BLaER1 treated with 17β-estradiol and CSF1 and Interleukin-3, amounts not matched to agents 10 nM and 100 nM (cell line): ENCODE measurements at regions not wholly inside any gene's neighbourhood (a gene's known extent, or its start where the extent isn't known, plus 50 kb on each side); places are given as distances from the start of the nearest gene placed in this dataset.
"Not testable (repeated sequence)": the region's sequence is repeated elsewhere in the genome, so short reads cannot be mapped to it uniquely, and the experiment has no call there.

Experiments
- H3K27ac ChIP-seq, 11 experiments: shearing (Covaris generic); formaldehyde crosslinking; 2 replicates each; pipeline ENCODE4 v1.8.1; 2022
- H3K27me3 ChIP-seq, 11 experiments: shearing (Covaris generic); formaldehyde crosslinking; 2 replicates each; pipeline ENCODE4 v1.8.1; 2022
- H3K36me3 ChIP-seq, 11 experiments: shearing (Covaris generic); formaldehyde crosslinking; 2 replicates each; pipeline ENCODE4 v1.8.1; 2022
- H3K4me1 ChIP-seq, 10 experiments: shearing (Covaris generic); formaldehyde crosslinking; 2 replicates each; pipeline ENCODE4 v1.8.1; 2022
- H3K4me2 ChIP-seq, 11 experiments: shearing (Covaris generic); formaldehyde crosslinking; 2 replicates each; pipeline ENCODE4 v1.8.1; 2022
- H3K4me3 ChIP-seq, 10 experiments: shearing (Covaris generic); formaldehyde crosslinking; 2 replicates each; pipeline ENCODE4 v1.8.1; 2022
- H3K9ac ChIP-seq, 11 experiments: shearing (Covaris generic); formaldehyde crosslinking; 2 replicates each; pipeline ENCODE4 v1.8.1; 2022
- H3K9me3 ChIP-seq, 11 experiments: shearing (Covaris generic); formaldehyde crosslinking; replicated peaks in 1 of 11; 2 replicates each; pipeline ENCODE4 v1.8.1; 2022
- H4K20me1 ChIP-seq, 11 experiments: shearing (Covaris generic); formaldehyde crosslinking; 2 replicates each; pipeline ENCODE4 v1.8.1; 2022
- Cebpa-rat ChIP-seq, 11 experiments: shearing (Covaris generic); IDR thresholded peaks; 2 replicates each; pipeline ENCODE4 v1.8.1; 2022

DNA sequence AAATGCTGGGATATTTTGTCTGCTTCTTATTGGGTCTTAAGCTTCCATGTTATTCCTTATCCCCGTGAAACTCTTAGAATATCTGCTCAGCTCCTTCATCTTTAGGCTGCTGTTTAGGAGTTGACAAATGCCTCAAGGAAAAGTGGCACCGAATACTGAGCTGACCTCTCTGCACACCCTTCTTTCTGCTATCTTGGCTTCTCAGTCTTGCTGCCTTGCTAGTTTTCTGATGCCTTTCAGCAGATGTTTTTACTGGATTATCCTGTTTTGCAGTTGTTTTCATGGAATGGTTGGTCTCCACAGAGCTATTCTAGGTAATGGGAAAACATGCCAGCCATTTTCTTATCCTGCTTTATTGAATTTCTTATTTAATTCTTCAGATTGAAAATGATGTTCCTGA is 86.3 kb downstream of the GYPE start:
- H4K20me1 ChIP-seq = no peaks in the 10 kb centered on the region
- TF ChIP-seq Cebpa-rat (IDR thresholded peaks at IDR 0.05) = no peak

DNA sequence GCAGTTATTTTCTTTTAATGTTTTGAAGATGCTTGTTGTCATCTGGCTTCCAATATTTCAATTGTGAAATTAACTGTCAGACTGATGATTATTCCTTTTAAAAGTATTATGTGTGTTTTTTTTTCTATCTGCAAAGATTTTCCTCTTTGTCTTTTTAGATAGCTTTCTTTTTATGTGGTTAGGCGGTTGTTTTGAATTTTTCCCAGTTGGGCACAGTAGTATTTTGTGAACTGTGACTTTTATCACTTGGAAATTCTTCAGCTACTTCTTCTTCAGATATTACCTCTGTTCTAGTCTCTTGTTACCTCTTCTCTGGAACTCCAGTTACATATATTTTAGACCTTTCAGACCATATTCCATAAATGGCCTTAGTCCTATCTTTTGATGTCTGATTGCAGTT is 87.5 kb downstream of the GYPE start:
- H3K36me3 ChIP-seq, H3K27ac ChIP-seq, H3K4me2 ChIP-seq, H3K27me3 ChIP-seq, H3K9me3 ChIP-seq, H3K4me3 ChIP-seq, H3K9ac ChIP-seq, H4K20me1 ChIP-seq, H3K4me1 ChIP-seq: not testable (repeated sequence)

More for the DNA sequence above, 86.3 kb downstream of the GYPE start:
- Histone ChIP-seq H3K36me3 (no peaks in the 10 kb centered on the region), H3K4me1 (no peaks in the 10 kb centered on the region), H3K27me3 (no peaks in the 10 kb centered on the region), H3K9ac (no peak overlapping the region), H3K9me3 (no peaks in the 10 kb centered on the region), H3K27ac (no peak overlapping the region), H3K4me2 (no peak overlapping the region), H3K4me3 (no peak overlapping the region)

DNA sequence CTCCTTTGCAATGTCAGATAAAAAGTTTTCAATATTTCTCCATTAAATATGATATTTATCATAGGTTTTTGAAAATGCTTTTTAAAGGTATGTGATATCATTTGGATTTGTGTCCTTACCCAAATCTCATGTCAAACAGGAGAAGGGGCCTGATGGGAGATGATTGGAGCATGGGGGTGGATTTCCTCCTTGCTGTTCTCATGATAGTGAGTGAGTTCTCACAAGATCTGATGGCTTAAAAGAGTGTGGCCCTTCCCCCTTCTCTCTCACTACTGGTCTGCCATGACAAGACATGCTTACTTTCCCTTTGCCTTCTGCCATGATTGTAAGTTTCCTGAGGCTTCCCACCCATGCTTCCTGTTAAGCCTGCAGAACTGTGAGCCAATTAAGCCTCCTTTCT is 90.0 kb downstream of the GYPE start:
- H3K9me3 ChIP-seq, H4K20me1 ChIP-seq, H3K4me1 ChIP-seq, H3K27ac ChIP-seq, H3K4me3 ChIP-seq, H3K36me3 ChIP-seq, H3K4me2 ChIP-seq, H3K9ac ChIP-seq, H3K27me3 ChIP-seq: not testable (repeated sequence)

DNA sequence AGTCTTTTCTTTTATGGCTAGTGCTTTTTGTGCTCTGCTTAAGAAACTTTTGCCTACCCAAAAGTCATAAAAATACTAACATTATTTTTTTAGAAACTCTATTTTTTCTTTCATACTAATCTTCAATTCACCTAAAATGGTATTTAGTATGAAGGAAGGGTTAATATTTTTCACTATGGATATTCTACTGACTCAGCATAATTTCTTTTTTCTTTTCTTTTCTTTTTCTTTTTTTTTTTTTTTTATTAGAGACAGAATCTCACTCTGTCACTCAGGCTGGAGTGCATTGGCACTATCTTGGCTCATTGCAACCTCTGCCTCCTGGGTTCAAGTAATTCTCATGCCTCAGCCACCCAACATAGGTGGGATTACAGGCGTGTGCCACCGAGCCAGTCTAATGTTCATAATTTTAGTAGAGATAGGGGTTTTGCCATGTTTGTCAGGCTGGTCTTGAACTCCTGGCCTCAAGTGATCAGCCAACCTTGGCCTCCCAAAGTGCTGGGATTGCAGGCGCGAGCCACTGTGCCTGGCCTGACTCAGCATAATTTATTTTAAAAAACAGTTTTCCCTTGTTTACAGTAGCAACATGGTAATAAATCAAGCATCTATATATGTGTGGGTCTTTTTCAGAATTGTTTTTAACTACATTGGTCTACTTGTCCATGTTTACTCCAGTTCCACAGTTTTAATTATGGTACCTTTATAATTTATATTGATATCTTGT is 91.8 kb downstream of the GYPE start:
- not testable (repeated sequence) for H3K27me3 ChIP-seq, H3K4me3 ChIP-seq, H3K9me3 ChIP-seq, H3K36me3 ChIP-seq, H3K4me1 ChIP-seq, H3K4me2 ChIP-seq, H3K9ac ChIP-seq, H3K27ac ChIP-seq, H4K20me1 ChIP-seq

DNA sequence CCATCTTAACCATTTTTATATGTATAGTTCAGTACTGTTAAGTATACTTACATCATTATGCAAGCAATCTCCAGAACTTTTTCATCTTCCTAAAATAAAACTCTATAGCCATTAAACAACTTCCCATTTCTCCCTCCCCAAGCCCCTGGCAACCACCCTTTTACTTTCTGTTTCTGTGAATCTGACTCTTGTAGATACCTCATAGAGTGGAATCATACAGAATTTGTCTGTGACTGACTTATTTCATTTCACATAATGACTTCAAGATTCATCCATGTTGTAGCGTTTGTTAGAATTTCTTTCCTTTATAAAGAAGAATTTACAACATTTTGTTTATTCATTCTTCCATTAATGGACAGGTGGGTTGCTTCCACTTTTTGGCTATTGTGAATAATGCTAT is 91.2 kb upstream of the FREM3 start:
- H3K36me3 ChIP-seq, H3K9ac ChIP-seq, H3K4me3 ChIP-seq: not testable (repeated sequence)

DNA sequence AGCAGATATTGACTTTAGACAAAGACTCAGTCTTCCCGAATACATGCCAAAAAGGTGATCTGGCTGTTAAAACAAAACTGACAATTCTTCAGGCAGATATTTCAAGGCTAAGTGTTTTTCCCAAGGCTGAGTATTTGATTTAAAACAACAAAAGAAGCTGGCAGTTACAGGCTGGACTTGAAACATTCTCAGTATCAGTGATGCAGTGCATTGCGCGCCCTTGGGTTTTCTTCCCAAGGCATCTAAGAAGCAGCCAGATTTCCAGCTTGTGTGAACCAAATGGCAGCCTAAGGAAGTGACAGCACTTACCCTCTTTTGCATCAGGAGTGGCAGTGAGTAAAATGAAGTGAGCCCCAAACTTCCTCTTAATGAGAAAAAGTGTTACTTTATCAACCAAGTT is 90.0 kb upstream of the FREM3 start:
- not testable (repeated sequence) for H3K36me3 ChIP-seq, H3K9me3 ChIP-seq, H3K27me3 ChIP-seq, H3K4me3 ChIP-seq, H3K9ac ChIP-seq, H4K20me1 ChIP-seq, H3K27ac ChIP-seq
- Histone ChIP-seq H3K4me2 (peak overlapping the region in 4 of 11 experiments; percentile 15 to 52 (median 32); a peak in 4 of 22 replicates), H3K4me1 (peaks cover 5 to 17% (median 10%) of the 10 kb centered on the region in 10 experiments; a peak in 16 of 20 replicates)

More for the DNA sequence above, 91.2 kb upstream of the FREM3 start:
- not testable (repeated sequence) for H3K27me3 ChIP-seq, H3K4me2 ChIP-seq, H4K20me1 ChIP-seq, H3K9me3 ChIP-seq, H3K27ac ChIP-seq
- H3K4me1 ChIP-seq = peaks cover 5 to 17% (median 10%) of the 10 kb centered on the region in 10 experiments; a peak in 16 of 20 replicates

DNA sequence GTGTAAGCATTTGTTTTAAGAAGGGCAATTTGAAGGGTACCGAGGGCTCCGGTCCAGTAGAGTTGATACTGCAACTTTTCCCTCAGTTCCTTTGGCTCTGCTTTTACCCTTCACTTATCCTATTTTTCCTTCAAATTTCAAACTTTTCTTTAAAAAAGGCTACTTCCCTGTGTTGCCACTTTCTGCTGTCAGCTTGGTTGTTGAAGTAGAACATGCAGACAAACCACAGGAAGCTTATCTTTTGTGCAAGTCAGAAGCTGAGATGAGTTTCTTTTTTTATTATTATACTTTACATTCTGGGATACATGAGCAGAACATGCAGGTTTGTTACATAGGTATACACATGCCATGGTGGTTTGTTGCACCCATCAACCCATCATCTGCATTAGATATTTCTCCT is 89.1 kb upstream of the FREM3 start:
- not testable (repeated sequence) for H3K27me3 ChIP-seq, H3K4me3 ChIP-seq, H3K9me3 ChIP-seq, H3K36me3 ChIP-seq, H4K20me1 ChIP-seq, H3K27ac ChIP-seq, H3K9ac ChIP-seq
- Histone ChIP-seq H3K4me2 (peak overlapping the region in 9 of 11 experiments; percentile 29 to 54 (median 46); a peak in 16 of 22 replicates), H3K4me1 (peaks cover 5 to 17% (median 10%) of the 10 kb centered on the region in 10 experiments; a peak in 16 of 20 replicates)

DNA sequence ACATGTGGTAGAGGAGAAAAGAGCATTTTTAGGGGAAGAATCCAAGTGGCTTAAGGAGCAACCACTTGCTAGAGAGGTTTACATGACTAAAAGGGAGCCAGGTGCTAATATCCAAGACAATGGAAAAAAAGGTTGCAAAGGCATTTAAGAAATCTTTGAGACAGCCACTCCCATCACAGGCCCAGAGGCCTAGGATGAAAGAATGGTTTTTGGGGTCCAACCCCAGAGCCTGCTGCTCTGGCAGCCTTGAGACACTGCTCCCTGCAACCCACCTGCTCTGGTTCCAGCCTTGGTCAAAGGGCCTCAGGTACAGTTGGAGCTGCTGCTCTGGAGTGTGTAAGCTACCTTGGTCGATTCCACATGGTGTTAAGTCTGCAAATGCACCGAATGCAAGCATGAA is 84.1 kb upstream of the FREM3 start:
- Histone ChIP-seq H3K36me3 (no peaks in the 10 kb centered on the region), H3K9me3 (peaks cover 13 to 22% (median 16%) of the 10 kb centered on the region in 11 experiments; a peak in 21 of 22 replicates), H3K27ac (no peak overlapping the region), H3K9ac (no peak overlapping the region), H3K4me3 (no peak overlapping the region), H3K4me1 (peaks cover 4 to 8% (median 6%) of the 10 kb centered on the region in 10 experiments; a peak in 16 of 20 replicates), H4K20me1 (no peaks in the 10 kb centered on the region), H3K4me2 (no peak overlapping the region), H3K27me3 (no peaks in the 10 kb centered on the region)
- TF ChIP-seq Cebpa-rat (IDR thresholded peaks at IDR 0.05) = no peak

DNA sequence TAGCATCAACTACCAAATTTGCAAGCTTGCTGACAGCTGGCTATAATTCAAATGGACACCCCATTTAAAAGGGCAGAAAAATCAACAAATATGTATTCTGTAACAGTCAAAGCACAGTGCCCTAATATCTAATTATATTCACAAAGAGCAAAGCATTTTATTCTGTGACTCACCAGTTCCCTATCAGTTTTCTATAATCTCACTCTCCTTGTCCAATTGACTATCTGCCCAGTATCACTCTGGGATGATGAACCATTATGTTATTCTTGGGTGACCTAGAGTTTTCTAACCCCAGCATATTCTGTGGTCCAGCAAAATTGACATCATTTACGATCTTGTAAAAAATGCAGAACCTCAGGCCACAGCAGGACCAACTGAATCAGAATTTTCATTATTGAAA is 82.0 kb upstream of the FREM3 start:
- no peak overlapping the region for H3K4me2 ChIP-seq

DNA sequence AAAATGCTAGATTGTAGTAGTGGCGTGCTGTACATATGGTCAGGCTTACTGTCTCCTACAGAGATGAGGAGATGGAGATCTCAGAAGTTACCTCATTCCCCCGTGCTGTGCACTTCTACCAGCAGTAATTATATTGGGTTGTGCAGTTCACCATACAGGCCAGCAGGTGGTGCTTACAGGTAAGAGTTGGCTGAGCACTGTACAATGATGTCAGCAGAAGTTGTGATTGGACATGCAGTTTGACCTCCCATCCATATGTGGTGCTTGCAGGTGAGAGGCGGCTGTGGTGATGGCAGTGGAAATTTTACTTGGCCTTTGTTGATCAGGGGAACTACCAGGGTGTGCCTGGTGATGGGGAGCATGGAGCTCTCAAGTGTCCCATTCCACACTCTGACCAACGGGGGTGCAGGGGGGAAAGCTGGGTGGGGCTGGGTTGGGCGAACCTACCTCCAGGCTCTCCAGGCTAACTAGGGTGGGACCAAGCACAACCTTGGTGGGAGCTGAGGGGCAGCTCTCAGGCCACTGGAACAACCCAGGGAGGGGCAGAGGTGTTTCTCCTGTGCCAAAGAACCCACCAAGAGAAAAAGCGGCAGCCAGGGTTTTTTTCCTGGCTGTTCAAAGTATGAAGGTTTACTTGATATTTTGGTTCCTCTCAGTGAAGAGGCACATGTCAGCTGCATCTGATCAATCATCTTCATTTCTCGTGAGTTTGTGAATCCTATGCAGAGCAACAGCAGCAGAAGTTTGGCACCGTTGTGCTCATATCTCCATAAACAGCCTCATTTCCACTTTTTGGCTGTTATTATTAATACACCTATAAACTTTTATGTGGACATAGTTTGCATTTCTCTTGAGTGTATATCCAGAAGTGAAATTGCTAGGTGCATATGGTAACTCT is 73.8 kb upstream of the FREM3 start:
- H4K20me1 ChIP-seq = no peaks in the 10 kb centered on the region
- H3K27ac ChIP-seq = no peak overlapping the region
- H3K4me1 ChIP-seq = no peaks in the 10 kb centered on the region
- H3K9me3 ChIP-seq = no peaks in the 10 kb centered on the region
- no peak overlapping the region for H3K4me2 ChIP-seq
- H3K36me3 ChIP-seq = no peaks in the 10 kb centered on the region
- TF ChIP-seq Cebpa-rat (IDR thresholded peaks at IDR 0.05) = no peak
- no peak overlapping the region for H3K4me3 ChIP-seq
- H3K9ac ChIP-seq = no peak overlapping the region
- H3K27me3 ChIP-seq = no peaks in the 10 kb centered on the region

More for the DNA sequence above, 82.0 kb upstream of the FREM3 start:
- no peaks in the 10 kb centered on the region for H3K36me3 ChIP-seq
- H3K9ac ChIP-seq = no peak overlapping the region
- no peak for TF ChIP-seq Cebpa-rat (IDR thresholded peaks at IDR 0.05)
- no peaks in the 10 kb centered on the region for H3K4me1 ChIP-seq
- peaks cover 13 to 22% (median 16%) of the 10 kb centered on the region in 11 experiments; a peak in 21 of 22 replicates for H3K9me3 ChIP-seq
- H3K27ac ChIP-seq = no peak overlapping the region
- no peaks in the 10 kb centered on the region for H4K20me1 ChIP-seq
- no peak overlapping the region for H3K4me3 ChIP-seq
- H3K27me3 ChIP-seq = no peaks in the 10 kb centered on the region
